Stimulated activated CD8-positive, alpha-beta memory T cell treated with anti-CD3 and anti-CD28 coated beads, Interleukin-2, amount 100 ng/mL, for 48 hours (primary cell): ENCODE measurements at regions not wholly inside any gene's neighbourhood (a gene's known extent, or its start where the extent isn't known, plus 50 kb on each side); places are given as distances from the start of the nearest gene placed in this dataset.
"Not testable (repeated sequence)": the region's sequence is repeated elsewhere in the genome, so short reads cannot be mapped to it uniquely, and the experiment has no call there.

Source experiments
- DNase-seq, 2 donors: peaks; one replicate each; pipeline ENCODE4 v3.0.0-alpha.2; 2020; ENCODE audit warnings: low read depth in 2 of 2

- no peak for DNase-seq
These were observed 136.7 kb upstream of the ZNF746 start for GRCh38 chr7:149633976-149634945.

GRCh38 chr7:149628361-149629149, 130.9 kb upstream of the ZNF746 start:
- not testable (repeated sequence) for DNase-seq

GRCh38 chr7:149627911-149628310, 130.3 kb upstream of the ZNF746 start:
- DNase-seq: no peak

- DNase-seq: no peak
These were observed 129.4 kb upstream of the ZNF746 start for GRCh38 chr7:149626972-149627371.

GRCh38 chr7:149625947-149626392, 128.4 kb upstream of the ZNF746 start:
- no peak for DNase-seq

GRCh38 chr7:149625340-149625946, 127.8 kb upstream of the ZNF746 start:
- DNase-seq: peak; percentile 41 to 46

- DNase-seq: peak; percentile 89 to 94
These were observed 127.1 kb upstream of the ZNF746 start for GRCh38 chr7:149624419-149625339.

GRCh38 chr7:149624006-149624405, 126.4 kb upstream of the ZNF746 start:
- DNase-seq: peak; percentile 16 to 33

GRCh38 chr7:149623262-149623997, 125.8 kb upstream of the ZNF746 start:
- DNase-seq: not testable (repeated sequence)

GRCh38 chr7:149622444-149623210, 125.0 kb upstream of the ZNF746 start:
- no peak for DNase-seq

- DNase-seq: peak in 1 of 2 donors; percentile 31
These were observed 124.2 kb upstream of the ZNF746 start for GRCh38 chr7:149621776-149622175.

- DNase-seq: peak; percentile 65 to 72
These were observed 123.4 kb upstream of the ZNF746 start for GRCh38 chr7:149620961-149621360.

- no peak for DNase-seq
These were observed 119.3 kb upstream of the ZNF746 start for GRCh38 chr7:149616898-149617297.

- DNase-seq: no peak
These were observed 118.2 kb upstream of the ZNF746 start for GRCh38 chr7:149615690-149616270.

GRCh38 chr7:149610441-149611011, 112.9 kb upstream of the ZNF746 start:
- DNase-seq: no peak

GRCh38 chr7:149608168-149608567, 110.6 kb upstream of the ZNF746 start:
- no peak for DNase-seq

- DNase-seq: no peak
These were observed 110.1 kb upstream of the ZNF746 start for GRCh38 chr7:149607683-149608082.

- DNase-seq: no peak
These were observed 109.2 kb upstream of the ZNF746 start for GRCh38 chr7:149606826-149607225.

GRCh38 chr7:149605696-149606095, 108.1 kb upstream of the ZNF746 start:
- DNase-seq: no peak
